Smooth muscle cell (in vitro differentiated cells): ENCODE measurements at regions not wholly inside any gene's neighbourhood (a gene's known extent, or its start where the extent isn't known, plus 50 kb on each side); places are given as distances from the start of the nearest gene placed in this dataset.

ENCODE experiments used
- DNase-seq: peaks from one replicate; lab custom pipeline; 2025; ENCODE audit not compliant: unreplicated experiment; lab: John Stamatoyannopoulos, UW
- H2AFZ ChIP-seq: fragments of 200-600 bp; sonication (generic); 2 replicates; pipeline ENCODE4 v1.6.0; 2016; ENCODE audit warnings: antibody characterized with exemption, low read depth, mild to moderate bottlenecking
- H3F3A ChIP-seq: fragments of 200-600 bp; sonication (generic); 2 replicates; pipeline ENCODE4 v1.6.0; 2017; ENCODE audit warnings: antibody characterized with exemption, low read depth
- H3K27ac ChIP-seq: fragments of 200-600 bp; sonication (generic); 2 replicates; pipeline ENCODE4 v1.5.1; 2016; ENCODE audit warnings: low read depth, mild to moderate bottlenecking
- H3K27me3 ChIP-seq: fragments of 200-600 bp; sonication (generic); 2 replicates; pipeline ENCODE4 v1.6.1; 2016; ENCODE audit warnings: low read depth, mild to moderate bottlenecking
- H3K36me3 ChIP-seq: fragments of 200-600 bp; sonication (generic); 2 replicates; pipeline ENCODE4 v1.5.1; 2016; ENCODE audit warnings: low read depth
- H3K4me1 ChIP-seq: fragments of 200-600 bp; sonication (generic); 2 replicates; pipeline ENCODE4 v1.5.1; 2016; ENCODE audit warnings: low read depth
- H3K4me2 ChIP-seq: fragments of 200-600 bp; sonication (generic); 2 replicates; pipeline ENCODE4 v1.6.0; 2016; ENCODE audit warnings: mild to moderate bottlenecking
- H3K4me3 ChIP-seq: fragments of 200-600 bp; sonication (generic); 2 replicates; pipeline ENCODE4 v1.5.1; 2016; ENCODE audit warnings: mild to moderate bottlenecking
- H3K79me2 ChIP-seq: fragments of 200-600 bp; sonication (generic); 2 replicates; pipeline ENCODE4 v1.6.0; 2016; ENCODE audit warnings: low read depth, mild to moderate bottlenecking
- H3K9ac ChIP-seq: fragments of 200-600 bp; sonication (generic); 2 replicates; pipeline ENCODE4 v1.6.0; 2016; ENCODE audit warnings: low read depth
- H3K9me3 ChIP-seq: fragments of 200-600 bp; sonication (generic); replicated peaks from 2 replicates; pipeline ENCODE4 v1.5.1; 2016; ENCODE audit warnings: low read depth
- H4K20me1 ChIP-seq: fragments of 200-600 bp; sonication (generic); 2 replicates; pipeline ENCODE4 v1.6.0; 2016; ENCODE audit warnings: low read depth
- WGBS: methylation state at CpG from one replicate; pipeline ENCODE4 v1.1.7; 2016; ENCODE audit warnings: low lambda C conversion rate; 5-methylcytosine and 5-hydroxymethylcytosine counted together
- TF ChIP-seq, protein P1 (sequence below): fragments of 200-600 bp; sonication (generic); IDR thresholded peaks from 2 replicates; pipeline ENCODE4 v1.5.1; 2017; ENCODE audit warnings: borderline replicate concordance, mild to moderate bottlenecking, antibody characterized with exemption; ENCODE audit not compliant: insufficient read depth, poor library complexity, severe bottlenecking

GRCh38 chr12:22835431-22835830 is 210.5 kb downstream of the ETNK1 start:
- no peaks in the 10 kb centered on the region for H3K27me3 ChIP-seq
- no peaks in the 10 kb centered on the region for H3K9me3 ChIP-seq
- H4K20me1 ChIP-seq = no peaks in the 10 kb centered on the region
- H3K4me1 ChIP-seq = no peaks in the 10 kb centered on the region
- no peaks in the 10 kb centered on the region for H3F3A ChIP-seq
- no peak overlapping the region for H3K4me3 ChIP-seq
- no peak for DNase-seq
- H3K9ac ChIP-seq = no peak overlapping the region
- H3K79me2 ChIP-seq = no peaks in the 10 kb centered on the region
- no peak overlapping the region for H2AFZ ChIP-seq
- H3K4me2 ChIP-seq = no peak overlapping the region
- no peak overlapping the region for H3K27ac ChIP-seq
- no peaks in the 10 kb centered on the region for H3K36me3 ChIP-seq
- TF ChIP-seq, protein P1, sequence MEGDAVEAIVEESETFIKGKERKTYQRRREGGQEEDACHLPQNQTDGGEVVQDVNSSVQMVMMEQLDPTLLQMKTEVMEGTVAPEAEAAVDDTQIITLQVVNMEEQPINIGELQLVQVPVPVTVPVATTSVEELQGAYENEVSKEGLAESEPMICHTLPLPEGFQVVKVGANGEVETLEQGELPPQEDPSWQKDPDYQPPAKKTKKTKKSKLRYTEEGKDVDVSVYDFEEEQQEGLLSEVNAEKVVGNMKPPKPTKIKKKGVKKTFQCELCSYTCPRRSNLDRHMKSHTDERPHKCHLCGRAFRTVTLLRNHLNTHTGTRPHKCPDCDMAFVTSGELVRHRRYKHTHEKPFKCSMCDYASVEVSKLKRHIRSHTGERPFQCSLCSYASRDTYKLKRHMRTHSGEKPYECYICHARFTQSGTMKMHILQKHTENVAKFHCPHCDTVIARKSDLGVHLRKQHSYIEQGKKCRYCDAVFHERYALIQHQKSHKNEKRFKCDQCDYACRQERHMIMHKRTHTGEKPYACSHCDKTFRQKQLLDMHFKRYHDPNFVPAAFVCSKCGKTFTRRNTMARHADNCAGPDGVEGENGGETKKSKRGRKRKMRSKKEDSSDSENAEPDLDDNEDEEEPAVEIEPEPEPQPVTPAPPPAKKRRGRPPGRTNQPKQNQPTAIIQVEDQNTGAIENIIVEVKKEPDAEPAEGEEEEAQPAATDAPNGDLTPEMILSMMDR = no peak
- WGBS = 89% methylated on average over 6 of the region's 6 CpGs

GRCh38 chr12:22850185-22850584 is 225.2 kb downstream of the ETNK1 start:
- H3K36me3 ChIP-seq = no peaks in the 10 kb centered on the region
- H3K4me2 ChIP-seq = no peak overlapping the region
- H2AFZ ChIP-seq = no peak overlapping the region
- no peak overlapping the region for H3K27ac ChIP-seq
- H3K27me3 ChIP-seq = peaks cover 8% of the 10 kb centered on the region
- no peak overlapping the region for H3K4me3 ChIP-seq
- H4K20me1 ChIP-seq = no peaks in the 10 kb centered on the region
- H3F3A ChIP-seq = no peaks in the 10 kb centered on the region
- TF ChIP-seq, protein P1 = no peak
- no peaks in the 10 kb centered on the region for H3K79me2 ChIP-seq
- H3K9ac ChIP-seq = no peak overlapping the region
- DNase-seq = no peak
- H3K4me1 ChIP-seq = no peaks in the 10 kb centered on the region
- WGBS = 84% methylated on average over 8 of the region's 8 CpGs
- H3K9me3 ChIP-seq = no peaks in the 10 kb centered on the region

DNA sequence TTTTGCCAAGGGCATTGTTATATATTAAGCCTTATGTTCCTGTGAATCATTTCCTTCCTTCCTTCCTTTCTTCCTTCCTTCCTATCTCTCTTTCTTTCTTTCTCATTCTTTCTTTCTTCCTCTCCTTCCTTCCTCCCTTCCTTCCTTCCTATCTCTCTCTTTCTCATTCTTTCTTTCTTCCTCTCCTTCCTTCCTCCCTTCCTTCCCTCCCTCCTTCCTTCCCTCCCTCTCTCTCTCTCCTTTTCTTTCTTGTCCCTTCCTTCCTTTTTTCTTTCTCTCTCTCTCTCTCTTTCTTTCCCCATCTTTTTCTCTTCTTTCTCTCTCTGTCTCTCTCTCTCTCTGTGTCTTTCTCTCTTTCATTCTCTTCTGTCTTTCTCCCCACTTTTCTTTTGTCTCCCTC is 226.6 kb downstream of the ETNK1 start:
- no peak for DNase-seq
- Histone ChIP-seq H3K4me2 (no peak overlapping the region), H2AFZ (no peak overlapping the region), H4K20me1 (no peaks in the 10 kb centered on the region), H3K9ac (no peak overlapping the region), H3K27ac (no peak overlapping the region), H3F3A (no peaks in the 10 kb centered on the region), H3K79me2 (no peaks in the 10 kb centered on the region), H3K9me3 (no peaks in the 10 kb centered on the region), H3K27me3 (peaks cover 8% of the 10 kb centered on the region), H3K4me3 (no peak overlapping the region), H3K4me1 (no peaks in the 10 kb centered on the region), H3K36me3 (no peaks in the 10 kb centered on the region)
- TF ChIP-seq, protein P1 = no peak

GRCh38 chr12:22855456-22855855 is 230.5 kb downstream of the ETNK1 start:
- Histone ChIP-seq H3K4me3 (no peak overlapping the region), H3K9ac (no peak overlapping the region), H3K27ac (no peak overlapping the region), H3K9me3 (no peaks in the 10 kb centered on the region), H2AFZ (no peak overlapping the region), H3K4me2 (no peak overlapping the region), H4K20me1 (no peaks in the 10 kb centered on the region), H3K4me1 (no peaks in the 10 kb centered on the region), H3K36me3 (no peaks in the 10 kb centered on the region), H3K27me3 (peaks cover 8% of the 10 kb centered on the region), H3K79me2 (no peaks in the 10 kb centered on the region), H3F3A (no peaks in the 10 kb centered on the region)
- no peak for DNase-seq
- WGBS = 58% methylated on average over 2 of the region's 2 CpGs
- TF ChIP-seq, protein P1 = no peak
